22Rv1 (cell line): ENCODE measurements at regions not wholly inside any gene's neighbourhood (a gene's known extent, or its start where the extent isn't known, plus 50 kb on each side); places are given as distances from the start of the nearest gene placed in this dataset.

Experiments used
- ZFX ChIP-seq: fragments of 450-650 bp; IDR thresholded peaks from 2 replicates; pipeline ENCODE4 v1.6.1; 2017; ENCODE audit warnings: antibody characterized with exemption, borderline replicate concordance
- TF ChIP-seq, protein P1 (sequence below): fragments of 450-650 bp; IDR thresholded peaks from 2 replicates; pipeline ENCODE4 v1.5.1; 2017; ENCODE audit warnings: mild to moderate bottlenecking

DNA sequence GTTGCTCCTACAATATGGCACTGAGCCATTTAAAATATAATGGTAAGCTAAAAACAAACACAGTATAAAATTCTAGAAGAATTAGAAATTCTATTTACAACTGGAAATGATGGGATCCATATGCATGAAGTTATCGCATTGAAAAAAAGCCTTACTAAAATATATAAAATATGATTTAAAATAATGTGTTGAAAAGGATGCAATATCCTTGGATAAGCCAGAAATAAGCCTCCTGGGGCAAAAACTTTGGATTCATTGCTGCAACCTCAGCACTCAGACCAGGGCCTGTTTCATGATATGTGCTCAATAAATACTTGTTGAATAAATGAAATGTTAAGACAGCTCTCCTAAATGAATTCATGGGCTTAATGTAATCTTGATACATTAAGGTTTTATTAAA lies 170.2 kb downstream of the SEM1 start:
- TF ChIP-seq, protein P1, sequence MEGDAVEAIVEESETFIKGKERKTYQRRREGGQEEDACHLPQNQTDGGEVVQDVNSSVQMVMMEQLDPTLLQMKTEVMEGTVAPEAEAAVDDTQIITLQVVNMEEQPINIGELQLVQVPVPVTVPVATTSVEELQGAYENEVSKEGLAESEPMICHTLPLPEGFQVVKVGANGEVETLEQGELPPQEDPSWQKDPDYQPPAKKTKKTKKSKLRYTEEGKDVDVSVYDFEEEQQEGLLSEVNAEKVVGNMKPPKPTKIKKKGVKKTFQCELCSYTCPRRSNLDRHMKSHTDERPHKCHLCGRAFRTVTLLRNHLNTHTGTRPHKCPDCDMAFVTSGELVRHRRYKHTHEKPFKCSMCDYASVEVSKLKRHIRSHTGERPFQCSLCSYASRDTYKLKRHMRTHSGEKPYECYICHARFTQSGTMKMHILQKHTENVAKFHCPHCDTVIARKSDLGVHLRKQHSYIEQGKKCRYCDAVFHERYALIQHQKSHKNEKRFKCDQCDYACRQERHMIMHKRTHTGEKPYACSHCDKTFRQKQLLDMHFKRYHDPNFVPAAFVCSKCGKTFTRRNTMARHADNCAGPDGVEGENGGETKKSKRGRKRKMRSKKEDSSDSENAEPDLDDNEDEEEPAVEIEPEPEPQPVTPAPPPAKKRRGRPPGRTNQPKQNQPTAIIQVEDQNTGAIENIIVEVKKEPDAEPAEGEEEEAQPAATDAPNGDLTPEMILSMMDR = no peak
- TF ChIP-seq ZFX = no peak
